Hematopoietic multipotent progenitor cell treated with erythropoietin and hydrocortisone succinate and interleukin-3 and kit ligand, for 4 days (in vitro differentiated cells): ENCODE measurements at regions not wholly inside any gene's neighbourhood (a gene's known extent, or its start where the extent isn't known, plus 50 kb on each side); places are given as distances from the start of the nearest gene placed in this dataset.
A peak's percentile ranks its signal among the peaks of the same experiment; 100 is the strongest.
"Not testable (repeated sequence)": the region's sequence is repeated elsewhere in the genome, so short reads cannot be mapped to it uniquely, and the experiment has no call there.

ENCODE experiments used
- DNase-seq: peaks from one replicate; pipeline ENCODE4 v3.0.0-alpha.2; 2015

DNA sequence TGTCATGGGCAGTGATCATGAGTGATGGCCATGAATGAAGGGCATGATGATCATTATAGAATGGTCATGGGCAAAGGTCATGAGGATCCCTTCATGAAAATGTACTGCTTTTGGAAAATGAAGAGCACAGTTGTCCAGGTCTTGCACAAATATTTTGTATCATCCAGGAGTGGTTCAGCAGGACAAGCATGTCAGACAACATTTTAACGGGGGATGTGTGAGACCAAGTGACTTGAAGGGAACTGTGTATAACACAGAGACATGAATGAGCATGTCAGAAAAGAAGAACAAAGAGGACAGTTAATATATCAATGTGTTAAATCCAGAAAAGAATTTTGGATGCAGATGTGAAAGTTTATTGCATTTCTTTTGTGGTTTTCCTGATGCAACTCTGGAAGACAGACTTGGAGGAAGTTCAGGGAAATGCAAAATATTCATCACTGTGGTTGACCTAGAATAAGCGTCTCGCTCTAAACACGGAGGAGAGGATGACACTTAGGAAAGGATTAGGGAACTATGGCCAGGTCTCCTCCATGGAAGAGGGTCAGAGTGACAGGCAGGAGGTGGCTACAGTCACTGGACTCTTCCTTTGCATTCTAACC, 116.1 kb upstream of the IRX4 start:
- DNase-seq, result no peak

DNA sequence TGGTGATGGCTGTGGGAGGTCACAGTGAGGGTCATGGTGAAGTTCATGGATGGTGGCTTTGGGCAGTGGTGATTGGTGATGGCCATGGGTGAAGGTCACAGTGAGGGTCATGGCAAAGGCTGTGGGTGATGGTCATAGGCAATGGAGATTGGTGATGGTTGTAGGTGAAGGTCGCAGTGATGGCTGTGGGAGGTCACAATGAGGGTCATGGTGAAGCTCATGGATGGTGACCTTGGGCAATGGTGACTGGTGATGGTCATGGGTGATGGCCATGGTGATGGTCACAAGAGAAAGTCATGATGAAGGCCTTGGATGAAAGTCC, 115.6 kb upstream of the IRX4 start:
- no peak for DNase-seq

DNA sequence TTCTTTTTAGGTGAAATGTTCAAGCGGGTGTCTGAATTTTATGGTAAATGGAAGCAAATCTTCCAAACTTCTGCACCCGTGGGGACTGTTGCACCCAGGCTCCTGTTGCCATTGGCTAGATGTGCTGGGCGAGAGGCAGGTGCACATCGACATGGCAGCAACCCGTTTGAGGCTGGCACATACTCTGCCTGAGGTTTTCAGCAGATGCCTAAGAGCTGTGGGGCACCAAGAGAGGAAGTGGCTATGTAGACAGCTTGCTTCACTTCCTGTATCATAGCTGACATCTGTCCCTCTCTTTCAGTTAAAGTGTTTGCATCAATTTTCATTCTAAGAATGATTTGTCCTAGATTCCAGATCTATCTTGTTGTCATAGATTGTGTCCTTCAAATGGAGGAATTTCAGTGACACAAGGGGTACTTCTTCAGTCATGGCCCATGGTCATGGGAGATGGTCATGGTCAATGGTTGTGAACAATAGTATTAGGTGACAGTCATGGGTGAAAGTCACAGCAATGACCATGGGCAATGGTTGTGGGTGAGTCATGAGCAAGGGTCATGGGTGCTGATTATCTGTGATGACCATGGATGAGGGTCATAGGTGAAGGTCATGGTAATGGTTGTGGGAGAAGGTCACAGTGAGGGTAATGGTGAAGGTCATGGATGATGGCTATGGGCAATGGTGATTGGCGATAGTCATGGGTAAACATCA, 115.1 kb upstream of the IRX4 start:
- DNase-seq, result peak; percentile 35

DNA sequence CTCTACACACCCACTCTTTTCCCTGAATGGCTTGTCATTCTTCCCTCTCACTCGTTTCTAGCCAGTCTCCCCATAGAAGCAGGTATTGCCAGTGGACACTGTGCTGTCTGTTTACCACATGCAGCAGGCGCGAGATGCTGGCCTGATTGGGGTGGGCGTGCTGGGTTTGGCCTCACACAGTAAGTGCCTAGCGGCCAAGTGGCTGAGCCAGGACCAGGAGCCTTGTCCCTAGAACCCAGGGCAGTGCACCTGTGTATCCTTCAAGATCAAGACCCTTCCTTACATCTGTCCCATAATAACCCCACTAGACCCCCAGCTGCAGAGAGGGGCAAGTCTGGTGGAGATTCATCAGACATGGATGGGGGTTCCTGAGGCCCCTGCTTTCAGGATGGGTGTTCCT, 112.8 kb upstream of the IRX4 start:
- DNase-seq, result no peak

DNA sequence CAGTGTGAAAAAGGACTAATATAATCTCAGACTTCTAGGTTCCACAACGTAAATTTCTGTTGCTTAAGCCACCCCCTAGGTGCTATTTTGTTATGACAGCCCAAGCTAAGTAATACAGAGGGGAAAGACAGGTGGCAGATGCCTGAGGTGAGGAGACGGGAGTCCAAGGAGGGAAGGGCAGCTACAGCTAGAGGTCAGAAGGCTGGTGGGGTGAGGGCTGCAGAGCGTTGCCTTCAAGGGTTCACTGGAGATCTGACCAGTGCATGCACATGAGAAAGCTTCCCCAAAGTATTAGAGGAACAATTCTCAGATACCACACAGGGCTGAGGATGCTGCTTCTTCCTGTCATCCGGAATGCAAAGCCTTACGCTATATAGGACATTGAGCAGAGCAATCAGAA, 104.7 kb upstream of the IRX4 start:
- no peak for DNase-seq

DNA sequence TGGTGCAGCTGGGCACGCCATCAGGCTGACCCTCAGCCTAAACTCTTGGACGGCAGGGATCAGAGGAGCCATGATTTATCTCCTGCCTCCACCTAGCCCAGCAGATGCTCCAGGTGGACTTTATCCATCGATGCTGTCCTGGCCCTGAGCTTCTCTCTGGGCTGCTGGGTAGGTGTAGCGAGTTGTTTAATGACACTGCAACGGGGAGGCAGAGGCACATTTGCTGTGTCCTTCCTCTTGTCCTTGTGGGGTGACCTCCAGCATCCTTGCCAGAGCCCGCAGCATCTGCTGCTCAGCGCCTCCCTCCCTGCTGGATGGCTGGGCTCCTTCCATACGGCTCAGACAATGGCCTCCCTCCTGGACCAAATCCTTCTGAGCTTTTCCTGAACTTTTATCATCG, 103.1 kb upstream of the IRX4 start:
- no peak for DNase-seq

DNA sequence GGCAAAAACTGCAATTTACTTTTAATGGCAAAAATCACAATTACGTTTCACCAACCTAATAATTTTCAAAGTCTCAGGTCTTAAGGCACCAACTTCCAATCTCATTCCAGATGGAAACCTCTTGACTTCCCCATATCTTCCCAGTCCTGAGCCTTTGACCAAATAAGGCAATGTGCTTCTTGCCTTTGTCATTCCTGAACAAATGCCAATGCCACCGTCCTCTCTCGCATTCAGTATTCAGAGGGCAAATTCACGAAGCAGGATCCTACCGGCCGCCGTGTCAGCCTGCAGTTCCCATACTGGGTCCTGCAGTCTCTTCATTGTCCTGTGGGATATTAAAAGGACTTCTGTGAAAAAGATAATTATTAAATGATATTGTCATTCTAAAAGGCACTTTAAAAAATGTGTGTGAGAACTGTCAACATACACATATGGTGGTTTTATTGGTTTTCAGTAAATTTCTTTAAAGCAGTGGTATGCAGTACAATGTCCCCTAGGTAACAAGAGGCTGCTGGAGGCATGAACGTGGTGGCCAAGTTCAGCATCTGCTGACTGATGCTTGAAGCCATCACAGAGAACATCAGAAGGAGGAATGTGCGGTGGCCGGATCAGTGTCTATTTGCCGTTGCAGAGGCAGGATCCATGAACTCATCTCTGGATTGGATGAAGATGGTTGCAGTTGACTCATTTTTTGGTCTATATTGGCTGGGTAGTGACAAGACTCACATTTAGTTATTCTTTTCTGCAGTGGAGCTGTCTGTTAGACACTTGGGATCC, 101.4 kb upstream of the IRX4 start:
- no peak for DNase-seq

DNA sequence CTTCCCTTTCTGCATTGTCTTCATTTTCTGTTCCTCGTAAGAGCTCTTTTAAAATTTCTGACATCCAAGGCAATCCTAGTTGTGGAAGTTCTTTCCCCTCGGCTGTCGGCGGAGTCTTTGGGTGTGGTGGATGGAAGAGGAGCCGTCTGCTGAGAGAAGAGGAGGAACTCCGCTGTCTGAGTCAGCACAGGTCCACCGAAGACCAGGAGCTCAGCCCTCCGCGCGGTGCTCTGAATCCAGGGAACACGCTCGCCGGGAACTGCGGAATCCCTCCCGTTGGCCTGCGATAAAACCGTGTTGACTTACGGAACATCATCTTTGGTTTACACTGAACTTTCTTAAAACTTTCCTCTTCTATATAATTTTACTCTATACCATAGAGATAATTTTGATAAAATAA, 100.7 kb upstream of the IRX4 start:
- DNase-seq, result no peak

DNA sequence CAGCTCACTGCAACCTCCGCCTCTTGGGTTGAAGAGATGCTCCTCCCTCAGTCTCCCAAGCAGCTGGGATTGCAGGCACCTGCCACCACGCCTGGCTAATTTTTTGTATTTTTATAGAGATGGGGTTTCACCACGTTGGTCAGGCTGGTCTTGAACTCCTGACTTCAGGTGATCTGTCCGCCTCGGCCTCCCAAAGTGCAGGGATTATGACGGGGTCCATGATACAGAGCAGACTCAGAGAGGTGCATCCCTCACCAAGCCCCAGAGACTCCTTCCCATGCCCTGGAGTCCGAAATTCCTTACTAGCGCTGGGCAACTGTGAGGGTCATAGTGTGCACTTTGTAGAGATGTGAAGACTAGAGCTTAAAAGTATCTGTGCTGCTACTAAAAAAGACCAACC, 99.8 kb upstream of the IRX4 start:
- DNase-seq, result not testable (repeated sequence)

DNA sequence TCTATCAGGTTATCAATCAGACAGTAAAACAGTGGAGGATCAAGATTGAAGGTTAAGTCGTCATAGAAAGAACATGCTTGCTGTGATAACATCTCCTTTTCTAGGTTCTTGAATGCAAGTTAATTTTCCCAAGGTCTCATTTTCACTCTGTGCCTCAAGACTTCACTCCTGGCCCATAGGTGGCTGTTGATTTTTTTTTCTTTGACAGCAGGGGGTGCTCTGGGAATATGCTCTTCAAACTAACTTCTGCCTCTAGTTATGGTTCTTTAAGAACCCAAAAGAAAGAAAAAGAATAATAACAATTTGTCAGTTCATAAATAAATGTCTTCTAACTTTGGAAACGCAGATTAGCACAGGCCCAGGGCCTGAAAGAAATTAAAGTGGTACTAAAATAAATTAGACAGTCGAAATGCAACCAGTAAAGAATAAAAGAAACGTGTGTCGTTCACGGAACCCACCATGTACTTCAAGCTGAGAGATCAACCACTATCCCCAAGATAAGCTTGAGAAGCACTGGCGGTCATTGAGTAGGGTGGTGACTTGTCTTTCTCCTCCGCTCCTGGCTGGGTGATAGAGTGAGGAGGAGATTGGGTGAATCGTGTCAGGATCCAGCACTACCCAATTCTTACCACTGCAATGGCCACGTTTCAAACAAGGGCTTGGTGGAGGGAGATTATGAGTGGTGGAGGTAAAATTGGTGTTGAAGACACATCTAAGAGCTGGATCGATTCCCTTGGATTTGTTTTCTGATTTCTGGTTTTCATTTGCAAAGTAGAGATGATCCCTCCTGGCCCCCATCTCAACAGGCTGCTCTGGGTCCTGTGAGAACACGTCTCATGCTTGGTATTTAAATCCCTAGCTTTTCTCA, 93.4 kb upstream of the IRX4 start:
- no peak for DNase-seq

DNA sequence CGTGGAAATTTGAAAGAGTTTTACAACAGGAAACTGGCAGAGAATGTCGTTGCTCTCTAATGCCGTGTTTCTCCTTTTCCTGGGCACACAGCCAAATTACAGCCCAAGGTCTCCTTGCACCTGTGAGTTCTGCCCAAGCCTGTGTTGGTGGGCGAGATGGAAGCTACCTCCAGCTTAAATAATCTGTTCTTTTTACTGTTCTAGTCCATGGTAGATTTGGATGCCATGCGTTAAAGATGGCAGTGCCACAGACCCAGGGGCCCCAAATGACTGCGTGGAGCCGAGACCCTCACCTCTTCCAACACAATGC, 92.6 kb upstream of the IRX4 start:
- no peak for DNase-seq

DNA sequence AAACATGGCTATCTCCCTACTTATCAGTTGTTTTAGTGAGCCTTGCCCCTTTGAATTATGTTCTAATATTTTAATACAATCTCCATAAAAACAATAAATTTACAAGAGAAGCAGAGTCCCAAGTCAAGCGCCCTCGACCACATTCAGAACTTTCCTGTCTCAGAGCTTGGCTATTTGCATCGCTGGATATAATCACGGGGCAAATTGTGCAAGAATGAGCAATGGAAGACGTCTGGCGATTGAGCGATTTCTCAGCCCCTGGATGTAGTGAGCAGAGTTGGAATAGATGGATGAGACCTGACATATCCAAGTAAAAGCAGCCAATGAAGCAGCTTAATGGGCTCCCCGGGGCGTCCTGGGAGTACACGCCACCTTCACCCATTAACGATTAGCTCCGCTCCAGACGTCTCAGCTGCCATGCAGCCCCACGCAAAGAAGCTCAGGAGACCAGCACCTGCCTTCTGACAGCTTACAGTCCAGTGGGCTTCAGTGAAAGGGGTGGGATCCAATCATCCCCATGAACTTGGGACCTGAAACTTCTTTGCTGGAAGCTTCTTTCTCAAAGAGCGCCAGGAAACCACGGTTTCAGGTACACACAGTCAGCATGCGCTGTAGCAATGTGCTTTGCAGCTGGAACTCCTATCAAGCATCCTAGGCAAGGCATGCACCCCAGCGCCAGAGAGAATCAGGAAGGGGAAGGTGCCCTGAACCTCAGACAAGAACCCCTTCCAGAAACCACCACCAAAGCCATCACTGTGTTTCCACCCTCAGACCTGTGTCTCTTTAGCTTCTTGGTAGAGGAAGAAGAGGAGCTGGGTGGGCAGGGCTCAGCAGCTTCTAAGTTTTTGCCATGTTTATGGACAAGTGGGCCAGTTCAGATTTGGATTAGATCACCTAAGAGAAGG, 92.0 kb upstream of the IRX4 start:
- no peak for DNase-seq

DNA sequence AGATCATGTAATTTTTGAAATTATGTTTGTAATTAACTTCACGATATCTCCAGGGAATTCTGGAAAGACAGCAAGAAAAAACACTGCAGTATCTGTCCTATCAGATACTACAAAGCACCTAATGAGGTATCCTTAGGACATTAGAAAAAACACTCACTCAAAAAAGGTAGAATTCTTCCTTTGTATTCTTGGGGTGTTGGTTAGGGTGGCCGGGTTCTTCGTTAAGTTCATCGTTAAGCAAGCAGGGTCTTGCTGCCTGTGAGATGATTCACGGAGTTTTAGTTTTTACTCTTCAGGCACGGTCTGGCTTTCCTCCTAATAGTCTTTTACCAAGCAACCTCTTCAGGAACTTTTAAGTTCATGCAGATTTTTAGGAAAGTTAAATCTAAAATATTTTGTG, 91.4 kb upstream of the IRX4 start:
- DNase-seq, result no peak

DNA sequence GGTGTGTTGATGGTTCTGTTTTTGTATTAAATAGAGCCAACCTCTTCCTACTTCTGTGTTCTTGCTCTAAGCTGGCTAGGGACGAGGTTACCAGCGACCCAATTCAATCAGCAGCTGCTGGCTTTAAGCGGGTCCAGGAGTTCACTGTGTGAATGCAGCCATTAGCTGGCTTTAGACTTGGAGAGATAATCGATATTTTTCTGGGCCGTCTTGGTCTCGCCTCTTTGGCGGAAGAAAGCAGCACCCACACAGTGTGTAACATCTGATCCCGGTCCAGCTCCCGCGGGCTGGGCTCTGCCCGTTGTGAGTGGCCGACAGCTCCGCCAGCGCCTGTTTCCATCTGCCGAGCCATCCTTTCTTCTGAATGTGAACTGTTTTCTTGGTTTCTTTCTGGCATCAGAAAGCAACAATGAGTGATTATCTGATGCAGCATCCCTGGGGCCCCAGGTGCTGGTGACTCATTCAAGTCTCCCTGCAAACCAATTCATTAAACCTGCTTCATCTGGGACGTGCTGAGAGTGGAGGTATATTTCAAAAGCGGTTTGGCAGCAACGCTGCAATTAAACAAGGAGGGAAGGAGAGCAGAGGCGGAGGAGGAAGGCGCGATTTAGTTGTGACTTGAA, 90.8 kb upstream of the IRX4 start:
- DNase-seq, result no peak

DNA sequence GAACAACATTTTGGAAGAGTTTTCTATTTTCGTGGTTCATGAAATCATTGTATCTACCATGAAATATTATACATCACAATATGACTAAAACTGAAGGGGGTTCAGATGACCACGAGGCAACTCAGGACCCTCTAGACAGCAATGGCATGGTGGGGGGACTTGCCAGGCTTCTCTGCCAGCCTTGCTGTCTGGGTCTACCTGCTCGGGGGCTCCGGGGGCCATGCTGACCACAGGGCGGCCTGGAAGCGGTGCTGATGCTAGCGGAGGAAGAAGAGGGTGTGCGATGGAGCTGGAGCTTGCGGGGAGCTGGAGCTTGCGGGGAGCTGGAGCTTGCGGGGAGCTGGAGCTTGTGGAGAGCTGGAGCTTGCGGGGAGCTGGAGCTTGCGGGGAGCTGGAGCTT, 89.2 kb upstream of the IRX4 start:
- no peak for DNase-seq

DNA sequence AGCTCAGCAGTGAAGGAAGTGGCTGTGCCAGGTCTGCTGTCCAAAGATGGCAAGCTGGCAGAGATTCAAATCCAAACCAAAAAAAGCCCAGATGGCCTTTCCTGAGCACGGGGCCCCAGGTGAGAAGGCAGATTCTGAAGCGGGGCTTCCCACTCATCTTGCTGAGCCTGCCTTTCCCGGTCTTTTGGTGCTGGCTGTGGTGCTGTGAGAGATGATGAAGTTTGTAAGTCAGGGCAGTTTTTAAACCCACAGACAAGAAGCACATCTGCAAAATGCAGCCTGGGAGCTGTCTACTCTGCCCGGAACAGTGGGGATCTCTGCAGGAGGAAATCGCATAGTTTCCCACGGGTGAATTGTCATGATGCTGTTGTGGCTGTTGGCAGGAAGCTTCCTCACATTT, 85.0 kb upstream of the IRX4 start:
- DNase-seq, result no peak

DNA sequence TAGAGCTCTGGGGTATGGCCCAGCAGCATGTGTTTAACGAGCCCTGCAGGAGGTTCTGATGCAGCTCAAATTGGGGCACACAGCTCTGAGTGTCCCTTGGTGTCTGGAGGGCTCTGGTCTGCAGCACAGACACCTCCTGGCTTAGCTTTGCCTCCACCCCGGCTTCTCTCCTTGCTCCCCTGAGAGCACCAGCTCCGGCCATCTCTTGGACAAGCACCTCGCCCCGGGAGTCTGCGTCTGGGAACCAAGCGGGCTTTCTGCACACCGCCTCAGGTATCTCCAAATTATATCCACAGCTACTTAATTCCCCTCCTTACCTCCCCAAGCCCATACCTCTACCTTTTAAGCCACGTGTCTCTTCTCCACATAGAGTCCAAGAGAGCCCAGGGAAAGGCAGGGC, 83.7 kb upstream of the IRX4 start:
- DNase-seq, result no peak

DNA sequence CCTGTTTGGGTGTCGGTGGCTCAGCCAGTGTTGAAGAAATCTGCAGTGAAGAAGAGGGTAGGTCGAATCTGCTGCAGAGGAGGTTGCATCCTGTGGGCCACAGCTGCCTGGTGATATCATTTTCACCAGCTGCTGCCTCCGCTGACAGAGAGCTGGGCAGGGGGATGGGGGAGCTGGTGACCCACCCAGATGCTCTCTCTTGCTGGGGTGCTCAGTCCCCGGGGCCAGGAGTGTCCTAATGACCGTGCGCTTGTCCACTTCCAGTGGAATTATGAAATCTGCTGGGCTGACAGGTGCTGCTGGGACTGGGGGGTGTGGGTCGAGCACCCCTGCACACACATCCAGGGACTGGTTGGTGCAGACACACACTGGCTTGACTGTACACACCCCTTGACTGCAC, 83.2 kb upstream of the IRX4 start:
- no peak for DNase-seq

DNA sequence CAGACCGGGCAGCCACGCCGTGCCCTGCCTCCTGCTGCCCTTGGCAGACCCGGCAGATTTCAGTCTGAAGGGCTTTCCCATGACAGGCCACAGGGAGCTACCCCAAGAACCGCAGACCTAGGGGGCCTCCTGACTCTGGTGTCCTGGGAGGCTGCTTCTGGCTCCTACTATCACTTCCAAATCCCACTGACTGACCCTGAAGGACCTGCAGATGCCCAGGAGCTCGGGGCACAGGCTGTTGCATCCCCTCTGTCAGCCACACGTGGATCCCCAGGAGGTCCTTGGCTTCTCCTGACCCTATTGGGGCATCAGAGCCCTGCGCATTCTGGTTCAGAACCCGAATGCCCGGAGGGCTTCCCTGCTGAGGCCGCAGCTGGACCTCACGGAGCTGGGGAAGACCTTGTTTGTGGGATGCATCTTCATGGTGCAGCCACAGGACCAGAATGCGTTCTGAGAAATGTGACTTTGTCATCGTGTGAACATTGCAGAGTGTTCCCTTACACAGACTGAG, 81.3 kb upstream of the IRX4 start:
- DNase-seq, result no peak

DNA sequence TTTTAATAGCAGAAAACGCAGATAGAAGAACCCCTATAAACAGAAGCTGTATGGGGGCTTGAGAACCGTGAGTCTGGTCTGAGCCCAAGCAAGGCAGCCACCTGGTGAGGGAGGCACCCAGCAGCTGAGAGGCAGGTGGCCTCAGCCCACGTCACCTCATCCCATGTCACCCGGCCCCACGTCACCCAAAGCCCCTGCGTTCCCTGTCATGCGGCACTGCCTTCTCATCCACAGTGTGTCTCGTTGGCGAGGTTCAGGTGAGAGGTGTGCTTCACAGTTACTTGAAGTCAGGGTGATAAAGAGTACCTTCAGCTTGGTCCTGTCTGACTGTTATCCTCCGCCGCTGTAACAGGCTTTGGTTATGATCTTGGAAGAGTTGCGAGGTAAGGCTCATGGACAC, 80.6 kb upstream of the IRX4 start:
- DNase-seq, result no peak

DNA sequence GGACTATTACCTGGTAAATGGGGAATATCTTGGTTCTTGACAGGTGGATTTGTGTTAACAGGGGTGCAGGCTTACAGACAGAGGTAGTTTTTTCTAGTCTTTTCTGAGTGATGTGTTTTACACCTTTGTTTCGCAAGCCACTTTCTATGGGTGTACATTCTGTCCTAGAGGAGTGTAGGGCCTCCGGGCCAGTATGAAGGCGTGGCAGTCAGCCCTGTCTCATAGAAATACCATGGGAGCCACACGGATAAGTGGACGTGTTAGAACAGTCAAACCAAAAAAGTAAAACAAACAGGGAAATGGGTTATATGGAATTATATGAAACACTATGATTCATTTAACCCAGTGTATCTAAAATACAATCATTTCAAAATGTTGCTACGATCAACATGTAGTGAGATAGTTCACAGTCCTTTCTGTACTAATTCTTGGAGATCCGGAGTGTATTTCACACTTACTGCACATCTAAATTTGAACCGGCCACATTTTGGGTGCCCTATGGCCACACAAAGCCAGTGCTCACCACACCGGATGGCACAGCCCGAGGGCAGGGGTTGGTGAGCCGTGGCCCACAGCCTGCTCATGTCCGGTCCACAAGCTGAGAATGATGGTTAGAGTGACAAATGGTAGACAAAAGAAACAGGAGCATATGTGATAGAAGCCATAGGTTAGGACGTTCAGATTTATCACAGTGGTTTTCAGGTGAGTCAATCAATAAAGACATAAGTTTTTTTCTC, 80.1 kb upstream of the IRX4 start:
- DNase-seq, result no peak
